Peyer's patch (tissue), 4 donors: ENCODE measurements at regions not wholly inside any gene's neighbourhood (a gene's known extent, or its start where the extent isn't known, plus 50 kb on each side); places are given as distances from the start of the nearest gene placed in this dataset.

Experiments
- CTCF ChIP-seq, 6 experiments: fragments of 450-650 bp in 4 of 6; fragments of 200-600 bp in 2 of 6; sonication (generic) in 1 of 6; IDR thresholded peaks; one replicate each; pipeline ENCODE4 v1.5.1; 2017 to 2019; ENCODE audit warnings: antibody characterized with exemption in 6 of 6, mild to moderate bottlenecking in 3 of 6, moderate library complexity in 1 of 6
- POLR2A ChIP-seq, 2 donors: fragments of 450-650 bp; IDR thresholded peaks; one replicate each; pipeline ENCODE4 v1.5.1; 2017; ENCODE audit warnings: antibody characterized with exemption in 2 of 2, mild to moderate bottlenecking in 2 of 2, moderate library complexity in 2 of 2

GRCh38 chr13:52929846-52930245, 81.4 kb upstream of the PCDH8 start:
- TF ChIP-seq CTCF (IDR thresholded peaks at IDR 0.05) (no peak), POLR2A (IDR thresholded peaks at IDR 0.05) (no peak)
